ENCODE measurements at regions not wholly inside any gene's neighbourhood (a gene's known extent, or its start where the extent isn't known, plus 50 kb on each side); places are given as distances from the start of the nearest gene placed in this dataset.

DNA sequence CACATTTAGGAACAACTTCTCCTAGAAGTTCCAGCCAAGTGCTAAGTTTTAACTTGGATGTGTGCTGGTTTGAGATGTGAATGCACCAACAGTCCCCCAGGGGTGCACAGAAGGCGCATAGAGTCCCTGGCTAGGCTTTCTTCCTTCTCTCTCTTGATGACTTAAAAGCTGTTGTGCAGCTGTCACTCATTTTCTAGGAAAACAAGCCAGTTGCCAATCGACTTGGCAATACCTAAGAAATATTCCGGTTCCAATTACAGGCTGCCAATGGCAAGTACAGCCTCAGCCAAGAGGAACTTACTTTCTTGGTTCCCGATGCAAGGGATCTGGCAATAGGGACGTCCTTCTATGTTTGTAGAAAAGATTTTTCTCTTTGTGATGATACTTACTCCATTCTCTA, 266.6 kb upstream of the EEF2KMT start:
- no peaks in the 10 kb centered on the region for H3K36me3 Mint-ChIP-seq (ENCODE audit: low read depth)
- TF ChIP-seq, protein P1, sequence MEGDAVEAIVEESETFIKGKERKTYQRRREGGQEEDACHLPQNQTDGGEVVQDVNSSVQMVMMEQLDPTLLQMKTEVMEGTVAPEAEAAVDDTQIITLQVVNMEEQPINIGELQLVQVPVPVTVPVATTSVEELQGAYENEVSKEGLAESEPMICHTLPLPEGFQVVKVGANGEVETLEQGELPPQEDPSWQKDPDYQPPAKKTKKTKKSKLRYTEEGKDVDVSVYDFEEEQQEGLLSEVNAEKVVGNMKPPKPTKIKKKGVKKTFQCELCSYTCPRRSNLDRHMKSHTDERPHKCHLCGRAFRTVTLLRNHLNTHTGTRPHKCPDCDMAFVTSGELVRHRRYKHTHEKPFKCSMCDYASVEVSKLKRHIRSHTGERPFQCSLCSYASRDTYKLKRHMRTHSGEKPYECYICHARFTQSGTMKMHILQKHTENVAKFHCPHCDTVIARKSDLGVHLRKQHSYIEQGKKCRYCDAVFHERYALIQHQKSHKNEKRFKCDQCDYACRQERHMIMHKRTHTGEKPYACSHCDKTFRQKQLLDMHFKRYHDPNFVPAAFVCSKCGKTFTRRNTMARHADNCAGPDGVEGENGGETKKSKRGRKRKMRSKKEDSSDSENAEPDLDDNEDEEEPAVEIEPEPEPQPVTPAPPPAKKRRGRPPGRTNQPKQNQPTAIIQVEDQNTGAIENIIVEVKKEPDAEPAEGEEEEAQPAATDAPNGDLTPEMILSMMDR (IDR thresholded peaks at IDR 0.05) = no peak
- no peak for DNase-seq (ENCODE audit: low spot score)
- peaks cover 5% of the 10 kb centered on the region for H3K9me3 Mint-ChIP-seq (ENCODE audit: low read depth)
- H3K27ac Mint-ChIP-seq (ENCODE audit: unreplicated experiment) = no peak overlapping the region
- no peak overlapping the region for H3K4me3 Mint-ChIP-seq (ENCODE audit: unreplicated experiment)
- H3K4me1 Mint-ChIP-seq (ENCODE audit: low read depth) = peaks cover 4% of the 10 kb centered on the region
- H3K27me3 Mint-ChIP-seq (ENCODE audit: low read depth) = no peaks in the 10 kb centered on the region

DNA sequence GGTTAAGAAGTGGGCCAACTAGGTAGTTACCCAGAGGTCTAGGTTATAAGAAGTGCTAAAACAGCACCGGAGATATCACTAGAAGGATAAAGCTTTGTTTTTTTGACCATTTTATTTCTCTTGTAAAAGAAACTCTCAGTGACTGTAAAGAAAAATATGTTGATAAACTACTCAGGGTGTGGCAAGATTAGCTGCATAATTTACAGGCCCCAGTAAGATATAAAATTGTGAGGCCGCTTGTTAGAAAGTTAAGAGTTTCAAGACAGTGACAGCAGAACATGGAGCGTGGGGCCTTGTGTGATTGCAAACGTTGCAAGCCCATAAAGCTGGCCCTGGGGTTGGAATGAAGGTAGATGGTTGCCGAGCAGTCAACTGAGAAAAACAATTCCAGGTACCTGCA, 263.7 kb upstream of the EEF2KMT start:
- H3K4me3 Mint-ChIP-seq (ENCODE audit: unreplicated experiment) = no peak overlapping the region
- H3K9me3 Mint-ChIP-seq (ENCODE audit: low read depth) = no peaks in the 10 kb centered on the region
- no peaks in the 10 kb centered on the region for H3K4me1 Mint-ChIP-seq (ENCODE audit: low read depth)
- no peak for DNase-seq (ENCODE audit: low spot score)
- no peaks in the 10 kb centered on the region for H3K36me3 Mint-ChIP-seq (ENCODE audit: low read depth)
- H3K27me3 Mint-ChIP-seq (ENCODE audit: low read depth) = no peaks in the 10 kb centered on the region
- TF ChIP-seq, protein P1 (IDR thresholded peaks at IDR 0.05) = no peak
- H3K27ac Mint-ChIP-seq (ENCODE audit: unreplicated experiment) = no peak overlapping the region

DNA sequence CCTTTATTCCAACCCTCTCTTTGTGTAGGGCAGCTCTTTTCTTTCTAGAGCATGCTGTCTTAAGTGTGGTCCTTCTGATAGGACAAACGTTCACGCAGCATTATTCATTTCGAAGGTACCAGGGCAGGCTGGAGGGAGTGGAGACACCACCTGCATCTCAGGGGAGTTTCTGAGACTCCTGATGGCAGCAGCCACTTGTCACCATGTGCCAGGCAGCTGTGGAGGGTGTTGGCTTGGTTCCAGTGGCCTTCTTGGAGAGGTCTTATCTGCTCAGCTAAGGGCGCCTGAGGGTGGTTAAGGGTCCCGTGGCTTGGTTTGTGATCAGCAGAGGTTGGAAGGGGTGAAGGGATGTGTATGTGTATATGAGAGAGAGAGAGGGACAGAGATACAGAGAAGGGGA, 257.1 kb upstream of the EEF2KMT start:
- H3K4me1 Mint-ChIP-seq (ENCODE audit: low read depth) = no peaks in the 10 kb centered on the region
- no peak overlapping the region for H3K4me3 Mint-ChIP-seq (ENCODE audit: unreplicated experiment)
- no peaks in the 10 kb centered on the region for H3K36me3 Mint-ChIP-seq (ENCODE audit: low read depth)
- H3K27me3 Mint-ChIP-seq (ENCODE audit: low read depth) = no peaks in the 10 kb centered on the region
- TF ChIP-seq, protein P1 (IDR thresholded peaks at IDR 0.05) = no peak
- H3K27ac Mint-ChIP-seq (ENCODE audit: unreplicated experiment) = no peak overlapping the region
- no peak for DNase-seq (ENCODE audit: low spot score)
- peaks cover 6% of the 10 kb centered on the region for H3K9me3 Mint-ChIP-seq (ENCODE audit: low read depth)

DNA sequence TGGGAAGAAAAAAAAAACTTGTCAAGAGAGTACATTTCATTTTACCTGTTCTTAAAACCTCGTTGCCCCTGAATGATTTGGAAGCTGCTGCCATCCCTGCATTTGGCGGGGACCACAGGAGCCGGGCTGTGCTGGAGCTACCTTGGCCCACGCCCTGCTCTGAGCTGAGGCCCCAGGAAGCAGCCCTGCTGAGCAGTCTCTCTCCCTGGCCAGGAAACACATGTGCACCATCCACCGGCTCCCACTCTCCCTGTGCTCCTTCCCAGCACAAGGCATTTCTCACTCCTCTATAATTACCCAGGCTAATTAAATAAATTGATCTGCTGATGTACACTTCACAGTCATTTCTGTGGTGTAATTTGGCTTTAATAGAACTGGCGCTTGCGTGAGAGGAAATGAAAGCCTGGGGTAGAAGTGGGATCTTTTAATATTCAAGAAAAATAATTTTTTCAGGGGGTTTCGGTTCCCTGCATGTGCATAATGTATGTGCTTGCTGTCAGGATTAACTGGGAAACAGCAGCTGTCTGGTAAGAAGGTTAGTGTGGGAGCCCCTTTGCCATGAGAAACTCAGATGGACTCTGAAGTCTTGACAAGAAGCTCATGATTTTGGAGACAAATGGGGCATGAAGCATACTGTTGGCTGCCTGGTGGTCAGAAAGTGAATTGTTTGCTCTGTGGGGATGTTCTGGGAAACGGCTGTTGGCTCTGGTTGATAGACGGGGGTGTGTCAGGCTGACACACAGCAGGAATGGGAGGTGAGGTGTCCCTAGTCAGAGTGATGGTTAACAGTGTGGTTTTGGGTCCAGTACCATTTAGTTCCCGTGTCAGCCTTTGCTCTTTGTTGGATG, 252.3 kb upstream of the EEF2KMT start:
- Mint-ChIP-seq H3K9me3 (ENCODE audit: low read depth) (peaks cover 22% of the 10 kb centered on the region), H3K36me3 (ENCODE audit: low read depth) (no peaks in the 10 kb centered on the region), H3K27me3 (ENCODE audit: low read depth) (no peaks in the 10 kb centered on the region), H3K4me1 (ENCODE audit: low read depth) (no peaks in the 10 kb centered on the region), H3K27ac (ENCODE audit: unreplicated experiment) (no peak overlapping the region), H3K4me3 (ENCODE audit: unreplicated experiment) (no peak overlapping the region)
- DNase-seq (ENCODE audit: low spot score) = no peak
- TF ChIP-seq, protein P1 (IDR thresholded peaks at IDR 0.05) = no peak

GRCh38 chr16:5349101-5349500, 251.5 kb upstream of the EEF2KMT start:
- DNase-seq (ENCODE audit: low spot score) = no peak
- Mint-ChIP-seq H3K9me3 (ENCODE audit: low read depth) (peaks cover 22% of the 10 kb centered on the region), H3K27ac (ENCODE audit: unreplicated experiment) (no peak overlapping the region), H3K27me3 (ENCODE audit: low read depth) (no peaks in the 10 kb centered on the region), H3K4me3 (ENCODE audit: unreplicated experiment) (no peak overlapping the region), H3K4me1 (ENCODE audit: low read depth) (no peaks in the 10 kb centered on the region), H3K36me3 (ENCODE audit: low read depth) (no peaks in the 10 kb centered on the region)
- TF ChIP-seq, protein P1 (IDR thresholded peaks at IDR 0.05) = no peak

Data from chondrocyte (in vitro differentiated cells).